ENCODE measurements at regions not wholly inside any gene's neighbourhood (a gene's known extent, or its start where the extent isn't known, plus 50 kb on each side); places are given as distances from the start of the nearest gene placed in this dataset.

DNA sequence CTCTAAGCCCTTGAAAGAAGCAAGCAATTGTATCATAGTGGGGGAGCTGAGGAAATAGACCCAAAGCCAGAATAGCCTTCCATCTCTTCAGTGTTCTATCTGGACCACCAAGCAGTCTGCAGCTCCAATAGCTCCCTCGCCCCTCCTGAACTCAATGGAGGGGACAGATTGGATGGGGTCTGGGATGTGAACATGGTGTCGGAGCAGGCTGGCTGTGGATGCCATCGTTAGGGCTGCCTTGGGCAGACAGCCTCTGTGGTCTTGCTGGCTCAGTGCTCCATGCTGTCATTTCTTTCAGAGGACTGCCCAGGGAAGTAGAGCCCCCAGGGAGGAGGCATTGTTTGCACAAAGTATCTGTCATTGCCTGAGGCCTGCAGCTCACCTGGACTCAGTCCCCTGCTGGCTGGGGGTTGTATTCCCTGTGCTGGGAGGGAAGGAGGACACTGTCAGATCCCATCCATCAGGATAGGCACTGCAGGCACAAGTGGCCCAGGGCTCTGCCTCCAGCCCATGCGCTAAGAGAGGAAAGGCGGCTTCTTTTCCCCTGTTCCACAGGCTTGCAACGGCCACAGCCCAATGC is 537.7 kb downstream of the BUD13 start:
- H3K4me3 Mint-ChIP-seq (ENCODE audit: unreplicated experiment): no peak overlapping the region
- no peak for DNase-seq (ENCODE audit: low spot score)
- H3K27me3 Mint-ChIP-seq (ENCODE audit: unreplicated experiment): no peaks in the 10 kb centered on the region
- no peak for TF ChIP-seq CTCF (IDR thresholded peaks at IDR 0.05; ENCODE audit: unreplicated experiment)
- H3K36me3 Mint-ChIP-seq (ENCODE audit: low read depth, unreplicated experiment): no peaks in the 10 kb centered on the region
- no peaks in the 10 kb centered on the region for H3K4me1 Mint-ChIP-seq (ENCODE audit: unreplicated experiment)
- no peaks in the 10 kb centered on the region for H3K9me3 Mint-ChIP-seq (ENCODE audit: unreplicated experiment)
- H3K27ac Mint-ChIP-seq (ENCODE audit: unreplicated experiment): no peak overlapping the region

DNA sequence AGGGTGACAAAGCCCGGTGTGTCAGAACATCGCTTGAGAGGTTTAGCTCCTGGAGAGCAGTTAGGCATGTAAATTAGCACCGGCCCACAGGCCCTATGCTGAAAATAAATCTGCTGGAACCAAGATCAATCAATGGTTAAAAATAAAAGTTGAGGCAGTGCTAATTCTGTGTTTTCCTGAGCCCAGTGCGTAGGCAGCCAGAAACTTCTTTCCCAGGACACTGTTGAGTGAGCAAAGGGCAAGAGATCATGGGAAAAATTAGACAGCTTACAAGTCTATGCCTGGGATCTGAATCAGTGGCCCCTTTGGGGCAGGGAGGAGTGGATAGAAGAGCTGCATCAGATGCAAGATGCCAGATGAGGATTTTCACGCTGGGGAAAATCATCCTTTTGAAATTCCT is 539.2 kb downstream of the BUD13 start:
- TF ChIP-seq CTCF (IDR thresholded peaks at IDR 0.05; ENCODE audit: unreplicated experiment): no peak
- H3K27ac Mint-ChIP-seq (ENCODE audit: unreplicated experiment): no peak overlapping the region

GRCh38 chr11:116232364-116232828 is 540.4 kb downstream of the BUD13 start:
- no peak for DNase-seq (ENCODE audit: low spot score)
- H3K36me3 Mint-ChIP-seq (ENCODE audit: low read depth, unreplicated experiment): no peaks in the 10 kb centered on the region

More for the DNA sequence above, 539.2 kb downstream of the BUD13 start:
- Mint-ChIP-seq H3K9me3 (ENCODE audit: unreplicated experiment) (no peaks in the 10 kb centered on the region), H3K4me1 (ENCODE audit: unreplicated experiment) (no peaks in the 10 kb centered on the region), H3K4me3 (ENCODE audit: unreplicated experiment) (no peak overlapping the region), H3K27me3 (ENCODE audit: unreplicated experiment) (no peaks in the 10 kb centered on the region), H3K36me3 (ENCODE audit: low read depth, unreplicated experiment) (no peaks in the 10 kb centered on the region)
- no peak for DNase-seq (ENCODE audit: low spot score)

DNA sequence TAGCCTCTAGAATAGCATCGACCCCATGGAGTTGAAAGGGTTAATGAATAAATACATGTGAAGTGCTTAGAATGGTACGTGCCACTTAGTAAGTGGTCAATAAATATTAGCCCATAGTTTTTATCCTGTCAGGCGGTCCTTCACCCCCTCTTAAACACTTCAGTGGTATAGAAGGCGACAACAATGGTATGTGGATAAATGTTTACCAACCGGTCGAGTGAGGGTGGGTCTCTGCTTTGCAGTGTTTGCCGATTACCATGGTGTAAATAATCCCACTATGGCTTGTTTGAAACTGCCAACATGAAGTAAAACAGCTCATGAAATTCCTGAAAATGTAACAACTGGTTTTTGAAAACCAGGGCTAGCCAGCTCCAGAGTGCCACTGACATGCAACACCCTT is 541.2 kb downstream of the BUD13 start:
- Mint-ChIP-seq H3K27ac (ENCODE audit: unreplicated experiment) (no peak overlapping the region), H3K4me1 (ENCODE audit: unreplicated experiment) (peaks cover 4% of the 10 kb centered on the region), H3K9me3 (ENCODE audit: unreplicated experiment) (no peaks in the 10 kb centered on the region), H3K27me3 (ENCODE audit: unreplicated experiment) (no peaks in the 10 kb centered on the region), H3K36me3 (ENCODE audit: low read depth, unreplicated experiment) (no peaks in the 10 kb centered on the region), H3K4me3 (ENCODE audit: unreplicated experiment) (no peak overlapping the region)
- DNase-seq (ENCODE audit: low spot score): no peak
- no peak for TF ChIP-seq CTCF (IDR thresholded peaks at IDR 0.05; ENCODE audit: unreplicated experiment)

More at GRCh38 chr11:116232364-116232828, 540.4 kb downstream of the BUD13 start:
- TF ChIP-seq CTCF (IDR thresholded peaks at IDR 0.05; ENCODE audit: unreplicated experiment): no peak
- Mint-ChIP-seq H3K4me3 (ENCODE audit: unreplicated experiment) (no peak overlapping the region), H3K27me3 (ENCODE audit: unreplicated experiment) (no peaks in the 10 kb centered on the region), H3K9me3 (ENCODE audit: unreplicated experiment) (no peaks in the 10 kb centered on the region), H3K4me1 (ENCODE audit: unreplicated experiment) (peaks cover 4% of the 10 kb centered on the region), H3K27ac (ENCODE audit: unreplicated experiment) (no peak overlapping the region)

- H3K4me3 Mint-ChIP-seq (ENCODE audit: unreplicated experiment): no peak overlapping the region
- no peak for DNase-seq (ENCODE audit: low spot score)
- H3K9me3 Mint-ChIP-seq (ENCODE audit: unreplicated experiment): no peaks in the 10 kb centered on the region
- no peaks in the 10 kb centered on the region for H3K36me3 Mint-ChIP-seq (ENCODE audit: low read depth, unreplicated experiment)
- peaks cover 4% of the 10 kb centered on the region for H3K4me1 Mint-ChIP-seq (ENCODE audit: unreplicated experiment)
- no peaks in the 10 kb centered on the region for H3K27me3 Mint-ChIP-seq (ENCODE audit: unreplicated experiment)
- H3K27ac Mint-ChIP-seq (ENCODE audit: unreplicated experiment): no peak overlapping the region
- no peak for TF ChIP-seq CTCF (IDR thresholded peaks at IDR 0.05; ENCODE audit: unreplicated experiment)
These were observed 542.3 kb downstream of the BUD13 start for GRCh38 chr11:116230438-116230837.

All from endothelial cell (in vitro differentiated cells).